Testis (tissue), 2 donors: ENCODE measurements at regions not wholly inside any gene's neighbourhood (a gene's known extent, or its start where the extent isn't known, plus 50 kb on each side); places are given as distances from the start of the nearest gene placed in this dataset.

Experiments used
- DNase-seq: peaks from one replicate; pipeline ENCODE4 v3.0.0-alpha.2; 2019
- H3K27ac ChIP-seq, 2 donors: fragments of 200-600 bp; sonication (generic); one replicate each; pipeline ENCODE4 v1.5.1; 2019
- H3K27me3 ChIP-seq: fragments of 200-600 bp; sonication (generic); one replicate; pipeline ENCODE4 v1.5.1; 2019
- H3K36me3 ChIP-seq: fragments of 200-600 bp; sonication (generic); one replicate; pipeline ENCODE4 v1.5.1; 2017; ENCODE audit warnings: low read depth; ENCODE audit errors: missing control alignments
- H3K4me1 ChIP-seq: fragments of 200-600 bp; sonication (generic); one replicate; pipeline ENCODE4 v1.5.1; 2019
- H3K4me3 ChIP-seq, 2 donors: fragments of 200-600 bp; sonication (generic); one replicate each; pipeline ENCODE4 v1.5.1; 2017 to 2019
- H3K9me3 ChIP-seq: fragments of 200-600 bp; sonication (generic); one replicate; pipeline ENCODE4 v1.5.1; 2017
- POLR2A ChIP-seq: fragments of 450-650 bp; IDR thresholded peaks from one replicate; pipeline ENCODE4 v1.6.1; 2017; ENCODE audit warnings: antibody characterized with exemption, mild to moderate bottlenecking, moderate library complexity
- WGBS, 2 donors: methylation state at CpG; one replicate each; pipeline ENCODE4 v1.1.5; 2018; 5-methylcytosine and 5-hydroxymethylcytosine counted together
- intact Hi-C: fragments of 100-400 bp; cut with DNase I; formaldehyde crosslinking; loops from one replicate; pipeline ENCODE4 v1.15.1; 2023; ENCODE audit warnings: low total_unique reads
- TF ChIP-seq, protein P1 (sequence below), 3 experiments: fragments of 450-650 bp in 2 of 3; fragments of 200-600 bp in 1 of 3; sonication (generic) in 1 of 3; IDR thresholded peaks; one replicate each; pipeline ENCODE4 v1.5.1; 2016 to 2019; ENCODE audit warnings: antibody characterized with exemption in 3 of 3, mild to moderate bottlenecking in 2 of 3, moderate library complexity in 1 of 3

DNA sequence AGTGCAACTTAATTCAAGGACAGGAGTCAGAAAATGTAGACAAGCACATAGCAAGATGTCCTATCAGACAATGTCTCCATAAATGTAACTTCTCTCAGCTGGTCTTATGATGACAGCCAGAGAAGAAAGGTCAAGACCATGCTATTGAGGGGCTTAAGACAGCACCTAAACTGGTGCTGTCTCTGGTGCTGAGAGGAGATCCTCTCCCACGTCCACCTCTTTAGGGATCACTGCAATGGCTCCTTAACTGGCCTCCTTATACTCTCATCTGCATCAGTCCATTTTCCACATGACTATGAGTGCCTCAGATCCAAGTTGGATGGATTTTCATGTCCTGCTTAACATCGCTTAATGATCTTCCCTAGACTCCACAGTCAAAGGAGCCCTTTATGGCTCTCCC lies 210.6 kb downstream of the ARL4A start:
- no peak for TF ChIP-seq POLR2A
- TF ChIP-seq, protein P1, sequence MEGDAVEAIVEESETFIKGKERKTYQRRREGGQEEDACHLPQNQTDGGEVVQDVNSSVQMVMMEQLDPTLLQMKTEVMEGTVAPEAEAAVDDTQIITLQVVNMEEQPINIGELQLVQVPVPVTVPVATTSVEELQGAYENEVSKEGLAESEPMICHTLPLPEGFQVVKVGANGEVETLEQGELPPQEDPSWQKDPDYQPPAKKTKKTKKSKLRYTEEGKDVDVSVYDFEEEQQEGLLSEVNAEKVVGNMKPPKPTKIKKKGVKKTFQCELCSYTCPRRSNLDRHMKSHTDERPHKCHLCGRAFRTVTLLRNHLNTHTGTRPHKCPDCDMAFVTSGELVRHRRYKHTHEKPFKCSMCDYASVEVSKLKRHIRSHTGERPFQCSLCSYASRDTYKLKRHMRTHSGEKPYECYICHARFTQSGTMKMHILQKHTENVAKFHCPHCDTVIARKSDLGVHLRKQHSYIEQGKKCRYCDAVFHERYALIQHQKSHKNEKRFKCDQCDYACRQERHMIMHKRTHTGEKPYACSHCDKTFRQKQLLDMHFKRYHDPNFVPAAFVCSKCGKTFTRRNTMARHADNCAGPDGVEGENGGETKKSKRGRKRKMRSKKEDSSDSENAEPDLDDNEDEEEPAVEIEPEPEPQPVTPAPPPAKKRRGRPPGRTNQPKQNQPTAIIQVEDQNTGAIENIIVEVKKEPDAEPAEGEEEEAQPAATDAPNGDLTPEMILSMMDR (IDR thresholded peaks at IDR 0.05), result no peak
- Histone ChIP-seq H3K4me1 (no peaks in the 10 kb centered on the region), H3K4me3 (no peak overlapping the region), H3K9me3 (no peaks in the 10 kb centered on the region), H3K27me3 (no peaks in the 10 kb centered on the region), H3K36me3 (no peaks in the 10 kb centered on the region), H3K27ac (no peak overlapping the region)
- intact Hi-C loops, result no loop called here
- 72 to 88% methylated on average over 2 of the region's 2 CpGs for WGBS, 2 donors
- no peak for DNase-seq

DNA sequence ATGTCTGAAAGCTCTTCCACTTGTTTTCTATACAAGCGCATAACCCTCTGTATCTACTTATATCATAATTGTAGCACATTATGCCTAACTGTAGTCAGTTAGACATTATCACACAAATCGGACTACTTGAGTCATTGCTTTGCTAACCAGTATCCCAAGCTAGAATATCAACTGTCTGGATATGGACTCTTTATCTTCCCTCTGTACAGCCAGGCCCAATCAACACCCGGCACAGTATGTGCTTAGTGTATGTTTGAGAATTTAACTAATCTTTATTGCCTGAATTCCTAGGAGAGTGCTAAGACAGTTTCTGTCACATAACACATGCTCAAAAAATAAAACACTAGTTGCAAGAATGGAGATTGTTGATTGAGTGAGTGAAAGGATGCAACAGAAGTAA lies 211.2 kb downstream of the ARL4A start:
- 78 to 83% methylated on average over 3 of the region's 3 CpGs for WGBS, 2 donors
- no peaks in the 10 kb centered on the region for H3K9me3 ChIP-seq

GRCh38 chr7:12905671-12906070 lies 218.2 kb downstream of the ARL4A start:
- TF ChIP-seq, protein P1 (IDR thresholded peaks at IDR 0.05), result no peak
- no peak for TF ChIP-seq POLR2A
- H3K4me1 ChIP-seq, result no peaks in the 10 kb centered on the region
- H3K27ac ChIP-seq, result no peak overlapping the region
- DNase-seq, result no peak
- H3K27me3 ChIP-seq, result no peaks in the 10 kb centered on the region
- WGBS, 2 donors, result 83 to 92% methylated on average over 5 of the region's 5 CpGs
- intact Hi-C loops, result no loop called here
- no peak overlapping the region for H3K4me3 ChIP-seq
- no peaks in the 10 kb centered on the region for H3K9me3 ChIP-seq
- H3K36me3 ChIP-seq, result no peaks in the 10 kb centered on the region

More for the DNA sequence above, 211.2 kb downstream of the ARL4A start:
- no peak for DNase-seq
- Histone ChIP-seq H3K4me3 (no peak overlapping the region), H3K36me3 (no peaks in the 10 kb centered on the region), H3K4me1 (no peaks in the 10 kb centered on the region), H3K27ac (no peak overlapping the region), H3K27me3 (no peaks in the 10 kb centered on the region)
- intact Hi-C loops, result no loop called here
- no peak for TF ChIP-seq POLR2A
- TF ChIP-seq, protein P1 (IDR thresholded peaks at IDR 0.05), result no peak

- H3K27me3 ChIP-seq, result no peaks in the 10 kb centered on the region
- intact Hi-C loops, result no loop called here
- no peaks in the 10 kb centered on the region for H3K36me3 ChIP-seq
- H3K4me3 ChIP-seq, result no peak overlapping the region
- no peaks in the 10 kb centered on the region for H3K9me3 ChIP-seq
- no peaks in the 10 kb centered on the region for H3K4me1 ChIP-seq
- no peak overlapping the region for H3K27ac ChIP-seq
- TF ChIP-seq, protein P1 (IDR thresholded peaks at IDR 0.05), result no peak
- no peak for DNase-seq
- 86 to 93% methylated on average over 2 of the region's 2 CpGs for WGBS, 2 donors
Measured at GRCh38 chr7:12907774-12908173, 220.3 kb downstream of the ARL4A start.

DNA sequence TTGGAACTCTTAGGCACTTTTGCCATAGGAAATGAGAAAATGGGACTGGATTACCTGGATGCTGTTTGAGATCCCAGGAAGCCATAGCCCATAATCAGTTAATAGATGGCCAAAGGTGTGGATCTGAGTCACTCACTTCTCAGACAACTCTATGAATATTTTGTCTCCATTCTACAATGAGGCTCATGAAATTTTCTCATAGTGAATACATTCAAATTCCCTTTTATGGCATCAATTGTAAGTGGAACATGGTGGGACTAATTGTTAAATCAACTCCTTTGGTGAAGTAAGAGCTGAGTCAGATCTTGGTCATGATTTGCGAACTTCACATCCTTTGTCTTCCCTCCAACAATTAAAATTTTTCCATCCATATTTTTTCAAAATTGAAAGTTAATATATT lies 222.1 kb downstream of the ARL4A start:
- Histone ChIP-seq H3K9me3 (no peaks in the 10 kb centered on the region), H3K4me3 (no peak overlapping the region), H3K4me1 (no peaks in the 10 kb centered on the region), H3K36me3 (no peaks in the 10 kb centered on the region), H3K27ac (no peak overlapping the region), H3K27me3 (no peaks in the 10 kb centered on the region)
- WGBS, 2 donors, result 88 to 95% methylated on average over 1 of the region's 1 CpG
- intact Hi-C loops, result no loop called here
- no peak for DNase-seq
- no peak for TF ChIP-seq POLR2A
